ENCODE measurements at regions not wholly inside any gene's neighbourhood (a gene's known extent, or its start where the extent isn't known, plus 50 kb on each side); places are given as distances from the start of the nearest gene placed in this dataset.

GRCh38 chr6:137625100-137625661, 131.0 kb upstream of the OLIG3 start:
- TF ChIP-seq CTCF (IDR thresholded peaks at IDR 0.05), result no peak
- TF ChIP-seq POLR2AphosphoS5 (IDR thresholded peaks at IDR 0.05), result no peak
- no peak for TF ChIP-seq POLR2A (IDR thresholded peaks at IDR 0.05)

Measured in gastroesophageal sphincter (tissue), 3 donors.